GM13976 (cell line): ENCODE measurements at regions not wholly inside any gene's neighbourhood (a gene's known extent, or its start where the extent isn't known, plus 50 kb on each side); places are given as distances from the start of the nearest gene placed in this dataset.

Experiments used
- DNase-seq: peaks from one replicate; pipeline ENCODE4 v3.0.0; 2012; ENCODE audit warnings: low spot score
- CTCF ChIP-seq: IDR thresholded peaks from 2 replicates; pipeline ENCODE4 v1.5.1; 2012; ENCODE audit warnings: borderline replicate concordance, mild to moderate bottlenecking; ENCODE audit not compliant: insufficient read depth; ENCODE audit errors: extremely low read depth, missing control alignments, control extremely low read depth
- in situ Hi-C: fragments of 300-500 bp; cut with MboI; formaldehyde crosslinking; loops from one replicate; pipeline ENCODE4 v1.12.0; 2022; ENCODE audit warnings: low sequenced_read_pairs, mixed read lengths, inconsistent platforms; ENCODE audit not compliant: unreplicated experiment

GRCh38 chr1:5466487-5466886 lies 525.7 kb downstream of the NPHP4 start:
- TF ChIP-seq CTCF, result no peak
- in situ Hi-C loops, result no loop called here

GRCh38 chr1:5465281-5465711 lies 526.9 kb downstream of the NPHP4 start:
- in situ Hi-C loops, result no loop called here
- no peak for DNase-seq
- no peak for TF ChIP-seq CTCF

More at GRCh38 chr1:5466487-5466886, 525.7 kb downstream of the NPHP4 start:
- DNase-seq, result no peak

- no peak for DNase-seq
- in situ Hi-C loops, result no loop called here
- no peak for TF ChIP-seq CTCF
These were observed 527.9 kb downstream of the NPHP4 start for GRCh38 chr1:5464366-5464765.

- TF ChIP-seq CTCF, result no peak
- no peak for DNase-seq
- in situ Hi-C loops, result no loop called here
These were observed 531.3 kb downstream of the NPHP4 start for GRCh38 chr1:5460974-5461373.

GRCh38 chr1:5459839-5460610 lies 532.2 kb downstream of the NPHP4 start:
- no peak for DNase-seq
- TF ChIP-seq CTCF, result no peak

GRCh38 chr1:5458248-5458647 lies 534.0 kb downstream of the NPHP4 start:
- in situ Hi-C loops, result no loop called here
- TF ChIP-seq CTCF, result no peak
- no peak for DNase-seq

More at GRCh38 chr1:5459839-5460610, 532.2 kb downstream of the NPHP4 start:
- in situ Hi-C loops, result no loop called here
